DND-41 (cell line): ENCODE measurements at regions not wholly inside any gene's neighbourhood (a gene's known extent, or its start where the extent isn't known, plus 50 kb on each side); places are given as distances from the start of the nearest gene placed in this dataset.

Source experiments
- ATAC-seq: fragments of 200-7000 bp; cut with Tn5 transposase; 3 replicates; pipeline ENCODE4 v1.9.1; 2021; ENCODE audit warnings: low read depth; ENCODE audit not compliant: insufficient read depth
- DNase-seq: peaks from one replicate; pipeline ENCODE4 v3.0.0-alpha.2; 2020
- H2AFZ ChIP-seq: 2 replicates; pipeline ENCODE4 v1.6.0; 2012; ENCODE audit warnings: low read depth, low read length
- H3K27ac ChIP-seq: 2 replicates; pipeline ENCODE4 v1.5.1; 2012; ENCODE audit warnings: low read length, inconsistent platforms
- H3K27me3 ChIP-seq: fragments of 200-600 bp; sonication (generic); 2 replicates; pipeline ENCODE4 v1.6.0; 2012; ENCODE audit warnings: low read length, mild to moderate bottlenecking, inconsistent platforms; ENCODE audit not compliant: insufficient read depth, poor library complexity
- H3K36me3 ChIP-seq: 2 replicates; pipeline ENCODE4 v1.5.1; 2012; ENCODE audit warnings: low read length, inconsistent platforms; ENCODE audit not compliant: insufficient read depth
- H3K4me1 ChIP-seq: 2 replicates; pipeline ENCODE4 v1.5.1; 2012; ENCODE audit warnings: mild to moderate bottlenecking, low read length; ENCODE audit not compliant: insufficient read depth
- H3K4me2 ChIP-seq: 2 replicates; pipeline ENCODE4 v1.6.0; 2012; ENCODE audit warnings: mild to moderate bottlenecking, moderate library complexity, low read length, inconsistent platforms; ENCODE audit not compliant: insufficient read depth
- H3K4me3 ChIP-seq, 2 experiments: fragments of 200-600 bp in 1 of 2; shearing (Covaris generic) in 1 of 2; 2 replicates each; pipeline ENCODE4 v1.5.1; 2012 to 2016; ENCODE audit warnings: inconsistent platforms in 2 of 2, low read length in 2 of 2, mild to moderate bottlenecking in 2 of 2, low read depth in 1 of 2, moderate library complexity in 1 of 2
- H3K79me2 ChIP-seq: 2 replicates; pipeline ENCODE4 v1.6.0; 2012; ENCODE audit warnings: low read length, inconsistent platforms; ENCODE audit not compliant: insufficient read depth
- H3K9ac ChIP-seq: 2 replicates; pipeline ENCODE4 v1.6.0; 2012; ENCODE audit warnings: low read depth, mild to moderate bottlenecking, inconsistent platforms, low read length, moderate library complexity
- H3K9me3 ChIP-seq: 2 replicates; pipeline ENCODE4 v1.5.1; 2012; ENCODE audit warnings: low read length, moderate library complexity, mild to moderate bottlenecking, inconsistent platforms; ENCODE audit not compliant: insufficient read depth, severe bottlenecking
- H4K20me1 ChIP-seq: 2 replicates; pipeline ENCODE4 v1.6.0; 2012; ENCODE audit warnings: low read length; ENCODE audit not compliant: insufficient read depth
- EZH2 ChIP-seq: IDR thresholded peaks from 3 replicates; pipeline ENCODE4 v1.6.1; 2012; ENCODE audit warnings: borderline replicate concordance, low read depth, mild to moderate bottlenecking, moderate library complexity, low read length, inconsistent platforms; ENCODE audit not compliant: severe bottlenecking
- TF ChIP-seq, protein P1 (sequence below): IDR thresholded peaks from 2 replicates; pipeline ENCODE4 v1.5.1; 2012; ENCODE audit warnings: borderline replicate concordance, low read length, moderate library complexity, mild to moderate bottlenecking; ENCODE audit not compliant: poor library complexity, severe bottlenecking; ENCODE audit errors: extremely low read depth

DNA sequence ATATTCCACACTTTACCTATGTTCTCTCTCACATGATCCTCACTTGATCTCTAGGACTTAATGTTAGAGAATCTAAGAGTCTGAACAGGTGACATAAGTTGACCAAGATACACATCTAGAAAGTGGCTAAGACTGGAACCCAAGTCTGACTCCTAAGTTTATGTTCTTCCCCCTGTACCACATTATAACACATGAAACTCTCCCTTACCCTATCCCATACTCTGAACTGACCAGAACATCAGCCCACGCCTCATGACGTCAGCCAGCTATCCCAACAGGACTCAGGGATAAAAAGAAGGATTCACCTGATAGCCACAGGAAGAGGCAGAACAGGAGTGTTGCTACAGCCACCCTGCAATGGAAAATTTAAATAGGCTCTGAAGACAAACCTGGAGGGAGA is 392.2 kb downstream of the ZEB2 start:
- Histone ChIP-seq H3K9ac (no peak overlapping the region), H3K36me3 (no peaks in the 10 kb centered on the region), H3K4me3 (no peak overlapping the region), H3K4me2 (no peak overlapping the region), H2AFZ (no peak overlapping the region), H3K4me1 (no peaks in the 10 kb centered on the region), H3K79me2 (no peaks in the 10 kb centered on the region), H3K9me3 (no peaks in the 10 kb centered on the region), H3K27ac (no peak overlapping the region), H3K27me3 (no peaks in the 10 kb centered on the region), H4K20me1 (no peaks in the 10 kb centered on the region)
- no peak for DNase-seq
- no peak for ATAC-seq
- TF ChIP-seq, protein P1, sequence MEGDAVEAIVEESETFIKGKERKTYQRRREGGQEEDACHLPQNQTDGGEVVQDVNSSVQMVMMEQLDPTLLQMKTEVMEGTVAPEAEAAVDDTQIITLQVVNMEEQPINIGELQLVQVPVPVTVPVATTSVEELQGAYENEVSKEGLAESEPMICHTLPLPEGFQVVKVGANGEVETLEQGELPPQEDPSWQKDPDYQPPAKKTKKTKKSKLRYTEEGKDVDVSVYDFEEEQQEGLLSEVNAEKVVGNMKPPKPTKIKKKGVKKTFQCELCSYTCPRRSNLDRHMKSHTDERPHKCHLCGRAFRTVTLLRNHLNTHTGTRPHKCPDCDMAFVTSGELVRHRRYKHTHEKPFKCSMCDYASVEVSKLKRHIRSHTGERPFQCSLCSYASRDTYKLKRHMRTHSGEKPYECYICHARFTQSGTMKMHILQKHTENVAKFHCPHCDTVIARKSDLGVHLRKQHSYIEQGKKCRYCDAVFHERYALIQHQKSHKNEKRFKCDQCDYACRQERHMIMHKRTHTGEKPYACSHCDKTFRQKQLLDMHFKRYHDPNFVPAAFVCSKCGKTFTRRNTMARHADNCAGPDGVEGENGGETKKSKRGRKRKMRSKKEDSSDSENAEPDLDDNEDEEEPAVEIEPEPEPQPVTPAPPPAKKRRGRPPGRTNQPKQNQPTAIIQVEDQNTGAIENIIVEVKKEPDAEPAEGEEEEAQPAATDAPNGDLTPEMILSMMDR, result no peak
- no peak for TF ChIP-seq EZH2

DNA sequence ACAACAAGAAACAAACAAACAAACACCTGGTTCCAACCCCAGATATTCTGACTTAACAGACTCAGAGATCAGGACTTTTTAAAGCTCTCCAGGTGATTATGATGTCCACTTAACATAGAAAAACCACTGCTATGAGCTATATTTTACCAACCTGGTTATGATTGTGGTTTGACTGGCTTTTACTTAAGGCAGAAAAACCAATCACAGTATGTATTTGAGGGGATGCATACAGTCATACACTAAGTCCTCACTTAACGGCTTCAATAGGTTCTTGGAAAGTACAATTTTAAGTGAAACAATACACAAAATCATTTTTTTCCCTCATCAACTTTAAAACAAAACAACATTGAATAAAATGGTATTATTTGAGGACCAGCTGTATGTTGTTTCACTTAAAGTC is 393.6 kb downstream of the ZEB2 start:
- Histone ChIP-seq H3K4me1 (no peaks in the 10 kb centered on the region), H3K36me3 (no peaks in the 10 kb centered on the region), H3K27ac (no peak overlapping the region), H3K4me2 (no peak overlapping the region), H3K9me3 (no peaks in the 10 kb centered on the region), H3K79me2 (no peaks in the 10 kb centered on the region), H3K9ac (no peak overlapping the region), H3K4me3 (no peak overlapping the region), H3K27me3 (no peaks in the 10 kb centered on the region), H4K20me1 (no peaks in the 10 kb centered on the region), H2AFZ (no peak overlapping the region)
- ATAC-seq, result no peak
- no peak for DNase-seq
- no peak for TF ChIP-seq EZH2
- TF ChIP-seq, protein P1, result no peak

DNA sequence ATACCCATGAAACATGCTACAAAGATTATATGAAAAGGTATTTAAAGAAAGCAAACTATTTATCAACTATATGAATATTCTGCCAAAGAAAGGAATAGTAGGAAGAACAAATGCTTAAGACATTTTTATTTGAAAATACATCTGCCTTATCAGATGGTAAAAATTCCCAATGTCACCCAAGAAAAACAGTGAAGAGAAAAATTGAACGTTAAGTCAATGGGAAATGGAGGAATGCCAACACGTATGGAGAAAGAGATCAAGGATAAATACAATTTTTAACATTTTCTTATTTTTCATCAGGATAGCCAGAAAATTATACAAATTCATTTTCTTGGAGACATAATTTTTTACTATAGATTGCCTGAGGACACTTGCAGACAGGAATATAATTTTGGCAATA is 394.2 kb downstream of the ZEB2 start:
- no peaks in the 10 kb centered on the region for H3K4me1 ChIP-seq
- ATAC-seq (no peak), DNase-seq (no peak)
- no peaks in the 10 kb centered on the region for H3K36me3 ChIP-seq
- no peak overlapping the region for H3K4me3 ChIP-seq
- no peak overlapping the region for H3K27ac ChIP-seq
- H2AFZ ChIP-seq, result no peak overlapping the region
- H3K27me3 ChIP-seq, result no peaks in the 10 kb centered on the region
- no peaks in the 10 kb centered on the region for H3K79me2 ChIP-seq
- H3K4me2 ChIP-seq, result no peak overlapping the region
- H4K20me1 ChIP-seq, result no peaks in the 10 kb centered on the region
- no peak for TF ChIP-seq EZH2
- TF ChIP-seq, protein P1, result no peak
- no peak overlapping the region for H3K9ac ChIP-seq
- no peaks in the 10 kb centered on the region for H3K9me3 ChIP-seq

DNA sequence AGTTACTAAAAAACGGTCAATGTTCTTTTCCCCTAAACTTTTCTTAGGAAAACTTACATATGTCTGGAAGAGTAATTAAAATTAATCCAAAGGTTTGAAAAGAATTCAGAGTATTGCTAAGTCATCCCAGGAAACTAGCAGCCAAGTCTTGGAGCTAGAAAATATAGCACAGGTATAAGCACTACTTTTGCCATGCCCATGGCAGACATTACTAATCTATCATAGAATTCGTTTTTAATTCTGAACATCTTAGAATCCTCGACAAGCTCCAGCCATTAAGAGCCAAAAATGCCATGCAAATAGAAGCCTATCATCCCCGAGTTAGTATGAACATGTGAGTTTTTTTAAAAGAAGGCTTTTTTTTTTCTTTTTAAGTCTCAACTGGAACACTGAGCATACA is 395.0 kb downstream of the ZEB2 start:
- Histone ChIP-seq H3K9ac (no peak overlapping the region), H3K9me3 (no peaks in the 10 kb centered on the region), H3K4me3 (no peak overlapping the region), H4K20me1 (no peaks in the 10 kb centered on the region), H3K4me1 (no peaks in the 10 kb centered on the region), H3K4me2 (no peak overlapping the region), H2AFZ (no peak overlapping the region), H3K27ac (no peak overlapping the region), H3K79me2 (no peaks in the 10 kb centered on the region), H3K27me3 (no peaks in the 10 kb centered on the region), H3K36me3 (no peaks in the 10 kb centered on the region)
- TF ChIP-seq EZH2, result no peak
- TF ChIP-seq, protein P1, result no peak
- ATAC-seq (no peak), DNase-seq (no peak)
